Right lobe of liver (tissue), 6 donors: ENCODE measurements at regions not wholly inside any gene's neighbourhood (a gene's known extent, or its start where the extent isn't known, plus 50 kb on each side); places are given as distances from the start of the nearest gene placed in this dataset.
A peak's percentile ranks its signal among the peaks of the same experiment; 100 is the strongest.

ENCODE experiments used
- ATAC-seq, 4 donors: fragments of 200-7000 bp; cut with Tn5 transposase; one replicate each; pipeline ENCODE4 v1.9.1; 2020; ENCODE audit warnings: mild to moderate bottlenecking in 4 of 4, moderate library complexity in 4 of 4
- DNase-seq, 3 donors: peaks; one replicate each; pipeline ENCODE4 v3.0.0-alpha.2; 2020
- H3K27ac ChIP-seq, 3 donors: fragments of 200-600 bp; one replicate each; pipeline ENCODE4 v1.8.0; 2022
- H3K27me3 ChIP-seq, 2 donors: fragments of 200-600 bp; one replicate each; pipeline ENCODE4 v1.8.0; 2022
- H3K36me3 ChIP-seq, 4 donors: fragments of 200-600 bp; sonication (generic) in 1 of 4; one replicate each; pipeline versions ENCODE4 v1.5.1 to v1.8.0; 2017 to 2022; ENCODE audit warnings: control low read depth in 1 of 4
- H3K4me1 ChIP-seq, 4 donors: fragments of 200-600 bp; sonication (generic) in 1 of 4; one replicate each; pipeline versions ENCODE4 v1.5.1 to v1.8.0; 2017 to 2022; ENCODE audit warnings: control low read depth in 1 of 4
- H3K4me3 ChIP-seq, 3 donors: fragments of 200-600 bp; one replicate each; pipeline ENCODE4 v1.8.0; 2022
- H3K9me3 ChIP-seq, 4 donors: fragments of 200-600 bp; sonication (generic) in 1 of 4; one replicate each; pipeline versions ENCODE4 v1.5.1 to v1.8.0; 2017 to 2022; ENCODE audit warnings: control low read depth in 1 of 4
- POLR2A ChIP-seq: fragments of 450-650 bp; IDR thresholded peaks from one replicate; pipeline ENCODE4 v1.6.1; 2017; ENCODE audit warnings: antibody characterized with exemption, mild to moderate bottlenecking
- WGBS: methylation state at CpG from one replicate; pipeline ENCODE4 v1.1.6; 2018; ENCODE audit warnings: low coverage, low lambda C conversion rate; ENCODE audit not compliant: insufficient coverage; ENCODE audit errors: missing lambda C conversion rate; 5-methylcytosine and 5-hydroxymethylcytosine counted together
- intact Hi-C, 2 donors: fragments of 100-400 bp; cut with DNase I; formaldehyde crosslinking; loops; one replicate each; pipeline versions ENCODE4 v1.11.2 to v1.14.1; 2022
- TF ChIP-seq, protein P1 (sequence below), 4 donors: fragments of 200-600 bp in 3 of 4; fragments of 450-650 bp in 1 of 4; IDR thresholded peaks; one replicate each; pipeline versions ENCODE4 v1.5.1 to v1.8.0; 2016 to 2022; ENCODE audit warnings: antibody characterized with exemption in 4 of 4, mild to moderate bottlenecking in 2 of 4
- donor health status: DM: no; HTN: yes; CAD: no.
- donor health status: DM: no; HTN: no; CAD: no.
- donor health status: DM: no; HTN: no; CAD: no.
- donor health status: DM: no; HTN: yes; CAD: no.
- donor health status: DM: no; HTN: yes; CAD: no.

DNA sequence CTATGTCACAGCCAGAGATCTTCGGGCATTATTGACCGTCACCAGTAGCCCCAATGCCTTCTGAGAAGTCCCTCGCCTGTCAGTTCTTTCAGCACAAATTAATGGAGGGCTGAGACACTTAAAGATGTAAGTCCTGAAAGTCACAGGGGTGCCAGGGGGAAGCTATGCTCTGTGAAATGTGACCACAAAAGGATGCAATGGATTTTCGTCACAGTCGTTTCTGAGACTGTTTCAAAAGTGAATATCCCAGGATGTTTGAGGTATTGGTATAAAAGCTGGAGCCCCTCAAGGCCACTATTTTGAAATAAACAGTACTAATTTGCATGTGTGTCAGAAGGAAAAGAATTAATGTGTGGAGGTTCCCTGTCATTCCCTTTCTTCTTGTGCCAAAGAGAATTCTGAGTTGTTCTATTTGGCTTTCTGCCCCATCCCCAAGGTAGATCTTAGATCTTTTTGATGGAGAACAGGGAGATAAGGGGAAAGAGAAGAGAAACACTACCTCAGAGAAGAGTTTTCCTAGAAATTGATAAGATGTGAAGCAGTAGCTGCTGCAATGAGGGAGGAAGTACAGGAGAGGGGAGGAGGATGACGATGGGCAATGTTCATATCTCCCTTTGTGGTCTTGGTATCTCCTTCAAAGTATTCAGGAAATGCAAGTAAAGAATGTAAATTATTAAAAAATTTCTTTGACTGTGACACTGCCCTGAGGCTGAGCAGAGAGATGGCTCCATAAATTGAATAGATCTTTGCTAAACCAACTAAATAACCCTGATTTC is 101.8 kb upstream of the NAP1L1 start:
- H3K4me3 ChIP-seq, result no peak overlapping the region
- H3K4me1 ChIP-seq, result no peaks in the 10 kb centered on the region
- H3K27me3 ChIP-seq, result no peaks in the 10 kb centered on the region
- 46% methylated on average over 6 of the region's 6 CpGs for WGBS
- no peak for TF ChIP-seq POLR2A
- TF ChIP-seq, protein P1, sequence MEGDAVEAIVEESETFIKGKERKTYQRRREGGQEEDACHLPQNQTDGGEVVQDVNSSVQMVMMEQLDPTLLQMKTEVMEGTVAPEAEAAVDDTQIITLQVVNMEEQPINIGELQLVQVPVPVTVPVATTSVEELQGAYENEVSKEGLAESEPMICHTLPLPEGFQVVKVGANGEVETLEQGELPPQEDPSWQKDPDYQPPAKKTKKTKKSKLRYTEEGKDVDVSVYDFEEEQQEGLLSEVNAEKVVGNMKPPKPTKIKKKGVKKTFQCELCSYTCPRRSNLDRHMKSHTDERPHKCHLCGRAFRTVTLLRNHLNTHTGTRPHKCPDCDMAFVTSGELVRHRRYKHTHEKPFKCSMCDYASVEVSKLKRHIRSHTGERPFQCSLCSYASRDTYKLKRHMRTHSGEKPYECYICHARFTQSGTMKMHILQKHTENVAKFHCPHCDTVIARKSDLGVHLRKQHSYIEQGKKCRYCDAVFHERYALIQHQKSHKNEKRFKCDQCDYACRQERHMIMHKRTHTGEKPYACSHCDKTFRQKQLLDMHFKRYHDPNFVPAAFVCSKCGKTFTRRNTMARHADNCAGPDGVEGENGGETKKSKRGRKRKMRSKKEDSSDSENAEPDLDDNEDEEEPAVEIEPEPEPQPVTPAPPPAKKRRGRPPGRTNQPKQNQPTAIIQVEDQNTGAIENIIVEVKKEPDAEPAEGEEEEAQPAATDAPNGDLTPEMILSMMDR (IDR thresholded peaks at IDR 0.05), result no peak
- H3K27ac ChIP-seq, result no peak overlapping the region
- H3K9me3 ChIP-seq, result no peaks in the 10 kb centered on the region
- intact Hi-C loops, result no loop called here
- DNase-seq (no peak), ATAC-seq (no peak)
- H3K36me3 ChIP-seq, result no peaks in the 10 kb centered on the region

DNA sequence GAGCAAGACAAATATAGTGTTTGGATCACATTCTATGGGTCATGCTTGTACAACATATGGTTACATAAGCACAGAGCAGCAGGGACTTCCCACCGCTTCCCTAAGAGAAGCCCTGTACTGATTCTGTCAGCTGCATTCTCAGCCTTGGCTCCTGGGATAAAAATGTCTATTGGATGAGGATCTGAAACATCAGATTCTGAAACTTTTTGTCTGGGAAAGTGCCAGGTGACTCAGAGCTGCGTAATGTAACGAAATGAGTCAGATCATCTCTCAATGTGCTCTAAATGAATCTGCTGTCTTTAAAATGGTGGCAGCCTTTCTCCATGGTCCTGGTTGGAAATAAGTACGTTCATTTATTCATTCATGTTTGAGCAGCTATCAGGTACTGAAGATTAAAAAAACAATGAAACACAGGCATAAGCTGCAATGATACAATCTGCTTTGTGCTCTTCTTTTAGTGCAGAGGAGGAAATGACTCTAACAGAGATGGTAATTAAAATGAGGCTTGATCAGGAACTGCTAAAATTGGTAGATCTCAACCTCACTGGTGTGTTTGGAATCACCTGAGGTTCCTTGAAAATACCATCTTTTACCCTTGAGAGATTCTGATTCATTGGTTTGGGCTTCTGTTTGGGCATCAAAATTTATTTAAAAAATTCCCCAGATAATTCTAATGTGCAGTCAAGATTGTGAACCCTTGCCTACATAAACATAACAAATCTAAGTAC is 99.1 kb upstream of the NAP1L1 start:
- peak in 1 of 4 donors; percentile 67 for ATAC-seq
- no peak for DNase-seq
- H3K27ac ChIP-seq, result no peak overlapping the region
- no peaks in the 10 kb centered on the region for H3K27me3 ChIP-seq
- no peaks in the 10 kb centered on the region for H3K9me3 ChIP-seq
- 52% methylated on average over 4 of the region's 4 CpGs for WGBS
- no peak overlapping the region for H3K4me3 ChIP-seq
- H3K4me1 ChIP-seq, result no peaks in the 10 kb centered on the region
- no peaks in the 10 kb centered on the region for H3K36me3 ChIP-seq
- no peak for TF ChIP-seq POLR2A
- TF ChIP-seq, protein P1 (IDR thresholded peaks at IDR 0.05), result no peak
- intact Hi-C loops, result no loop called here

DNA sequence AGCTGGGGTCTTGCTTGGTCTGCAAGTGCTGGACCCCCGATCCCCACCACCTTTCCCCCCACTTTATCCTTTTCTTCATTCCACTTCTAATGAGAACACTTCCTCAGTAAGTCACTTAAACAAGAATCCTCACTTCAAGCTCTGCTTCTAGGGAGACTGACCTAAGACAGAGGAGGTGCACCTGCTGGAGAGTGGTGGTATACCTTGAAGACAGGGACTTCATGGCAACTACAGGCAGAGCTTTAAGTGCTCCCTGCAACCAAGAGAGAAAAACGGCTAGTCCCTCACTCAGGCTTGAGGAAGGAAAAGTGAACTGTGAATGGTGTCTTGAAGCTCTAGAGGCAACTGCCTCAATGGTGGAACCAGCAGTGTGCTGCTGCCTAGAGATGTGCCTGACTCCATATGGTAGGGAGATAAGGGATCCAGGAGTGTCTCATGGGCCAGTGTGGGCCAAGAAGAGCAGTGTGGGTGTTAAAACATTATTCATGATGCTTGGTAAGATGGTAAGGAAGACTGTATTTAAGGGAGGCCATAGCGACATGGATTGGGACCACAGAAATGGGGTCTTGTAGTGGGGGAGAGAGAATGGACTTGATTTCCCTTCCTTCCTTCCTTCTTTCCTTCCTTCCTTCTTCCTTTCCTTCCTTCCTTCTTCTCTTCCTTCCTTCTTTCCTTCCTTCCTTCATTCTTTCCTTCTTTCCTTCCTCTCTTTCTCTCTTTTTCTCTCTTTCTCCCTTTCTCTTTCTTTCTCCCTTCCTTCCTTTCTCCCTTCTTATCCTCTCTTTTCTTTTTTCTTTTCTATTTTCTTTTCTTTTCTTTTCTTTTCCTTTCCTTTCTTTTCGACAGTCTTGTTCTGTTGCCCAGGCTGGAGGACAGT is 96.2 kb upstream of the NAP1L1 start:
- Histone ChIP-seq H3K27me3 (no peaks in the 10 kb centered on the region), H3K9me3 (no peaks in the 10 kb centered on the region), H3K4me1 (no peaks in the 10 kb centered on the region), H3K27ac (no peak overlapping the region), H3K36me3 (no peaks in the 10 kb centered on the region), H3K4me3 (no peak overlapping the region)
- TF ChIP-seq POLR2A, result no peak
- TF ChIP-seq, protein P1 (IDR thresholded peaks at IDR 0.05), result no peak
- intact Hi-C loops, result no loop called here
- no peak for DNase-seq
- WGBS, result 71% methylated on average over 4 of the region's 4 CpGs
- no peak for ATAC-seq

DNA sequence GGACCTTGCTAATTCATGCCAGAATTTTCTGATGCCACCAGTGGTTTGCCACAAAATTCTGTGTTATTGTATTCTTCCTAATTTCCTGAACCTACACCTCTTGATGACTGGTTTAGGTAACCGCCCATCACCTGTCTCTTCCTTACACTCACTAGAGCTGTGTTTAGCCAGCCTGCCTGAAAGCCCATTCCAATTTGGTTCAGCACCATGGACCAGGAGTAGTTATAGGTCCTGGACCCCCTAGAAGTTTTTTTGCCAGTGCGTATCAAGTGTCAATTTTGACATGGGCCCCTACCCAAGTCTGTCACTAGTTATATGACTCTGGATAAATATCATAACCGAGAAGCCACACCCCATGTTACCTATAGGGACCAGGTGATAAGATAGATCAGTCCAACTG is 94.0 kb upstream of the NAP1L1 start:
- Histone ChIP-seq H3K4me3 (no peak overlapping the region), H3K27ac (no peak overlapping the region), H3K4me1 (no peaks in the 10 kb centered on the region), H3K9me3 (no peaks in the 10 kb centered on the region), H3K36me3 (no peaks in the 10 kb centered on the region), H3K27me3 (no peaks in the 10 kb centered on the region)
- TF ChIP-seq POLR2A, result no peak
- TF ChIP-seq, protein P1 (IDR thresholded peaks at IDR 0.05), result no peak
- ATAC-seq (no peak), DNase-seq (no peak)
- intact Hi-C loops, result no loop called here
- 100% methylated on average over 2 of the region's 3 CpGs for WGBS
